ENCODE measurements at regions not wholly inside any gene's neighbourhood (a gene's known extent, or its start where the extent isn't known, plus 50 kb on each side); places are given as distances from the start of the nearest gene placed in this dataset.

DNA sequence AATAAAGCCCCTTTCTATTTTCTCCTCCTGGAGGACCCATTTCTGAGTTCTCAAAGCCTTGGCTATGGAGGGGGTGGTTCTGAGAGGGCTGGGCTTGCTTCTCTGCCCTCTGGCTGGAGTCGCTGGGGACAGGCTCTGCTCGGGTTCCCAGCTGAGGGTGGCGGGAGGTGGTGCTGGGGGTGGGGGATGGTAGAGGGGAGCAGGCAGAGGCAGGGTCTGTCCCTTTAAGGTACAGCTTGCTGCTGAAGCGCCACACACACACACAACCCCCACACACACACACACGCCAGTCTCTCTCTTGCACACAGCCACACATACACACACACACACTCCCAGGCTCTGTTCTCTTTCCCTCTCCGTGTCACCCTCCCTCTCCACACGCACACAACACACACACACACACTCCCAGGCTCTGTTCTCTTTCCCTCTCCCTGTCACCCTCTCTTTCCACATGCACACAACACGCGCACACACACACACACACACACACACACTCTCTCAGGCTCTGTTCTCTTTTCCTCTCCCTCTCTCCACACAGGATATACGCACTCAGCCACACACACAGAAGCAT lies 69.8 kb upstream of the SSBP3 start:
- TF ChIP-seq, protein P1, sequence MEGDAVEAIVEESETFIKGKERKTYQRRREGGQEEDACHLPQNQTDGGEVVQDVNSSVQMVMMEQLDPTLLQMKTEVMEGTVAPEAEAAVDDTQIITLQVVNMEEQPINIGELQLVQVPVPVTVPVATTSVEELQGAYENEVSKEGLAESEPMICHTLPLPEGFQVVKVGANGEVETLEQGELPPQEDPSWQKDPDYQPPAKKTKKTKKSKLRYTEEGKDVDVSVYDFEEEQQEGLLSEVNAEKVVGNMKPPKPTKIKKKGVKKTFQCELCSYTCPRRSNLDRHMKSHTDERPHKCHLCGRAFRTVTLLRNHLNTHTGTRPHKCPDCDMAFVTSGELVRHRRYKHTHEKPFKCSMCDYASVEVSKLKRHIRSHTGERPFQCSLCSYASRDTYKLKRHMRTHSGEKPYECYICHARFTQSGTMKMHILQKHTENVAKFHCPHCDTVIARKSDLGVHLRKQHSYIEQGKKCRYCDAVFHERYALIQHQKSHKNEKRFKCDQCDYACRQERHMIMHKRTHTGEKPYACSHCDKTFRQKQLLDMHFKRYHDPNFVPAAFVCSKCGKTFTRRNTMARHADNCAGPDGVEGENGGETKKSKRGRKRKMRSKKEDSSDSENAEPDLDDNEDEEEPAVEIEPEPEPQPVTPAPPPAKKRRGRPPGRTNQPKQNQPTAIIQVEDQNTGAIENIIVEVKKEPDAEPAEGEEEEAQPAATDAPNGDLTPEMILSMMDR (conservative IDR thresholded peaks at IDR 0.05; ENCODE audit: low read depth, low read length) = no peak
- TF ChIP-seq EZH2 (IDR thresholded peaks at IDR 0.05; ENCODE audit: low read length, unreplicated experiment) = no peak

Measured in PC-3 (cell line).